Left colon (tissue), 2 donors: ENCODE measurements at regions not wholly inside any gene's neighbourhood (a gene's known extent, or its start where the extent isn't known, plus 50 kb on each side); places are given as distances from the start of the nearest gene placed in this dataset.

Experiments
- ATAC-seq: fragments of 200-7000 bp; cut with Tn5 transposase; one replicate; pipeline ENCODE4 v1.9.1; 2020; ENCODE audit warnings: mild to moderate bottlenecking, moderate library complexity
- DNase-seq, 2 donors: peaks; one replicate each; pipeline ENCODE4 v3.0.0-alpha.2; 2020
- intact Hi-C, 2 donors: fragments of 100-400 bp; cut with DNase I in 1 of 2; cut with micrococcal nuclease in 1 of 2; formaldehyde crosslinking; loops; one replicate each; pipeline versions ENCODE4 v1.11.2 to v1.14.0; 2022; cut with DNase I, micrococcal nuclease
- donor health status: DM: no; HTN: no; CAD: no.
- donor health status: DM: yes; HTN: yes; CAD: no.

DNA sequence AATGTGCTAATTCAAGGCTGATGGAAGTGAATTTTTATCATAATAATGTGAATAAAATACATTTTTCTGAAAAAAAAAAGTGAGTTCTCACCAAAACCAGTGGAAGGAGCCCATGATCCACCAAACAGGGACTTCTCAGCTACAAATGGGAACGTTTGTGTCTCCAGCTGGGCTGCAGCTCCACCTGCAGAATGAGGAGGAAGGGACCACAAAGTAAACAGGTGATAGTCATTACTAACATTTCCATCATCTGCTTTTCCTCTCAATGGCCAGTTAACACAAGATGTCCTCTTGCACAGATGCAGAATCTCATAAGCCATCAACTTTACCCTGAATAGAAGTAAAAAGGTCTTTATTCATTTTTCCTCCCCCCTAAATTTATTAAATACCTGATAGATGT is 246.2 kb downstream of the MRPL39 start:
- ATAC-seq (no peak), DNase-seq (no peak)
- intact Hi-C loops, result no loop called here

DNA sequence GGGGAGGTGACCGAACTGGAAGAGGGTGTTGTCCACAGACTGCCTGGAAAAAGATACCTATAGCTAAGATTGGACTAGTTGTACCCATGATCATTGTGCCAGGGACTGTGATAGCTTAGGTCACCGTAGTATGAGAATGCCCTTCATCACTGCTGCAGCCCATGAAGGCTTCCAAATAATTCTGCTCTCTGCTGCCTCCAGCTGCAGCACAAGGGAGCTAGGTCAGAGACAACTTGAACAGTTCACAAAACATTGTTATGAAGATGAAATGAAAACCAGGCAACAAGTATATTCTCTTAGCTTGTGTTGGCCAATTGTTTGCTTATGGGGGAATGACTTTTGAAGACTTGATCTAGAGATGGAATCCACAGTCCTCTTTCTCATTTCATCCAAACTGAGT is 246.7 kb downstream of the MRPL39 start:
- intact Hi-C loops, result no loop called here
- ATAC-seq (no peak), DNase-seq (no peak)

DNA sequence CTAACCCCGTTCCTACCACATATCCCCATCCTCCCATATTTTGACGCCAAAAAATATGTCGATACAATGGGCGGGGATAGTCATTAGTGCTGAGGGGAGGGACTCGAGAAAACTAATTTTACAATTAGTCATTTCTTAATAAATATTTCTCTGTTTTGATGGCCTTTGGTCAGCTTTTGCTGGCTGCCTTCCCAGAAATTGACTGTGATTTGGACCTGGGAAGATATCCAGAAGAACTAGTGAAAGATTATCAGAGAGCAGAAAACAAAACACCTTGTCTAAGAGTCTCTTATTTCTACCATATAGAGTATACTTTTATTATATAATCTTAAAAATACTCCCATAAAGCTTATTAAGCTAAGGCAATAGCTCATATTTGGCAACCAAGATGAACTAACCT is 247.6 kb downstream of the MRPL39 start:
- intact Hi-C loops, result no loop called here
- DNase-seq (no peak), ATAC-seq (no peak)

DNA sequence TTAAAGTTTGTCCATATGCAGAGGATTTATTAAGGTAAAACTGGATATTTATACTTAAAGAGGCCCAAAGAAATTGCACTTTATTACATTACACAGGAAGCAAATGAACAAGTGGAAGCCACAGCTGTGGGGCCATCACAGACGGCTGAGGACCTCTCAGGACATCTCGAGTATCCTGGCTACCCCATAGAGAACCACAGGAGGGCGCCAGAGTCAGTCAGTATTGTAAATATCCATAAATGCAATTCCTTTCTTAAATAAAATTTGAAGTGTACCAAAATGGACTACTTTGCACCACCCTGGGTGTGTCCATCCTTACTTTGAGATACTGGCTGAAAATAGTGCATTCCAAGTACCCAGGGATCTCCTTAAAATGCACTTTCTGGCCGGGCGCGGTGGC is 257.2 kb downstream of the MRPL39 start:
- no peak for DNase-seq
- intact Hi-C loops, result no loop called here
- ATAC-seq, result no peak

DNA sequence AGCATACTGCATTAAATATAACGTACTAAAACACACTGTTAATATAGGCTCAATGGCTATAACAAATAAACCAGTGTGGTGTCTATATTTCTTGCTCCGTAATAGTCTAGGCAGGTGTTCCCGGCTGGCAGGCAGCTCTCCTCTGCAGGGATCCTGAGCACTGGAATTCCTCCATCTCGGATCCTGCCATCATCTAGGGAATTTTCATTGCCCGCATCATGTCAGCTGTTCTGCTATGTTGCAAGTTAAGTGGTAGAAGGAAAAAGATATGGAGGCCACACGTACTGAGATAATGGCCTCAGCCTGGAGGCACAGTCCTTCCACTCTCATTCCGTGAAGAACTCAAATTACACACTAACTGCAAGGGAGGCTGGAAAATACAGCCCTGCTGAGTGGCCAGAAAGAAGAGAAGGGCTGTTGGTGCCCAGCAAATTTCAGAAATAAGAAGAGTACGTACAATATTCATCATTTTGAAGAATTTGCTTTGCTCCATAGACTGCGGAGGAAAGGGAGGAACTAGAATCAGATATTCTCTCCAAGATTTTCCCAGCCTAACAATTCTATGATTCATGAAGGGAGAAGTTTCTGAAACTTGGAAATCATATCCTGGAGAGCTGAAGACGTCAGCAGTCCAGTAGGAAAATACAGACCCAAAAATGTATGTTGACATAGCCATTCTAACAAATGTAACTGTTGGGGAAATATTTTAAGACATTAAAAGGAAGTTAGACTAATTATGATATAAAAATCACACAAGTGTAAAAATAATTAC is 263.3 kb downstream of the MRPL39 start:
- ATAC-seq (no peak), DNase-seq (no peak)
- intact Hi-C loops, result no loop called here

DNA sequence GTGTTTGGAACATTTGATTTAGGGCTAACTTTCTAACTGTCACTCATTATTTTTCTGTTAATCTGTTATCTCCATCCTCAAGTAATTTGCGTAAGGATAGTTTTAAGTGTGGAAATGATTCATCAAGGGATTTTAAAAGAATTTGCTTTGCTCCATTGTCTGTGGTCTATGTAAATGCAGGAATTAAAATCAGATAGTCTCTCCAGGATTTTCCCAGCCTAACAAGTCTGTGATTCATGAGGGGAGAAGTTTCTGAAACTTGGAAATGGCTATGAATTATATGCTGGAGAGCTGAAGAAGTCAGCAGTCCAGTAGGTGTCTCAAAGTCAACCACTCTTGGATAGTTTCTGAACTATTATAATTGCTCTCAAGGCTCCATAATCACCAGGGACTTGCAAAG is 264.5 kb downstream of the MRPL39 start:
- ATAC-seq, result no peak
- intact Hi-C loops, result no loop called here
- DNase-seq, result no peak

DNA sequence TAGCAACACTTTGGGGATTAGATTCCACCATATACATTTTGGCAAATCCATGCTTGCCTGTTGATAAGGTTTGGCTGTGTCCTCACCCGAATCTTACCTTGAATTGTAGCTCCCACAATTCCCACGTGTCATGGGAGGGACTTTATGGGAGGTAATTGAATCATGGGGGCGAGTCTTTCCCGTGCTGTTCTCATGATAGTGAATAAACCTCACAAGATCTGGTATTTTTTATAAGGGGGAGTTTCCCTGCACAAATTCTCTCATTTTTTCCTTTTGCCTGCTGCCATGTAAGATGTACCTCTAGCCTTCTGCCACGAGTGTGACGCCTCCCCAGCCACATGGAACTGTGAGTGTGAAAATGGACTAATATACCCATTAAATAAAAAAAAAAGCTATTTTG is 265.3 kb downstream of the MRPL39 start:
- ATAC-seq, result no peak
- DNase-seq, result no peak
- intact Hi-C loops, result no loop called here

DNA sequence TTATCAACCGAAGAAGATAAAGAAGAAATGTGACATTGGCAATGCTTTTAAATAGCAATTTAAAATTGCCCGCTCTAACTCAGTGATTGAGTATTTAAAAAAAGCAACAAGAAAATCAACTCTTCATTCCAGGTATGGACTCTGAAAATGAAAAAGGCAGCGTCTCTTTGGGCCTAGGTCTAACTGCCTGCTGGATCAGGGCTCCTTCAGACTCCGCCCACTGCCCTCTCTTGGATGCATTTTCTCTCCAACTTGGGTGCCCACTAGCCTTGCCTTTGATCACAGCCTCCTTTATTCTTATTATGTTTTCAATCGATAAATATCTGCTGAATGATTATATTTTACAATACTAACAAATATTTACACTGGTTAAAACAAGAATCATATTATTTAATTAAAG is 268.9 kb downstream of the MRPL39 start:
- no peak for DNase-seq
- intact Hi-C loops, result no loop called here
- ATAC-seq, result no peak

DNA sequence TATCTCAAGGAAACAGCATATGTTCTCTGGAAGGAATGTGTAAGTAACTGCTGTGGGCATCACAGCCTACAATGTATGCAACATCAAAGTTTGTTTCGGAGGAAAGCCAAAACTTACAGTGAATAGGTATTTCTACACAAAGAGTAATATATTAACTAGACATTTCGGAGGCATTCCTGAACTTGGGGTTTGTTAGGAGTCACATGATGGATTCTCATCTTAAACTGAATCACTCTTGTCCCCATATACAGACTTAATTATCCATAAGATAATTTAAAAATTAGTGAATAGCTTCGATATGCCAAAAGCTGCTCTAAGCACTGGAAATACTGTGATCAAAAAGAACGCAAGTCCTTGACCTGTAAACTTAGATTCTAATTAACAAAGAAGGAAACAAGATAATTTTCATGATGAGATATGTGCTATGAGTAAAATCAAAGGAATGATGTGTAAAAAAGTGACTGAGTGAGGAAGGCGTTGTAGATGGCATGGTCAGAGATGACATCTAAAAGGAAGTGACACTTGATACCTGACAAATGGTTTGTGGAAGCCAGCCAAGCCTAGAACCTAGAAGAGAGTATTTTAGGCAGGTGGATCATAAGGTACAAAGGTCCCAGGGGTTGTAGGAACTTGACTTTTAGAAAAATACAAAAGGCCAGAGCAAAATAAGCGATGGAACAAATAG is 273.1 kb downstream of the MRPL39 start:
- ATAC-seq, result no peak
- intact Hi-C loops, result no loop called here
- DNase-seq, result no peak

DNA sequence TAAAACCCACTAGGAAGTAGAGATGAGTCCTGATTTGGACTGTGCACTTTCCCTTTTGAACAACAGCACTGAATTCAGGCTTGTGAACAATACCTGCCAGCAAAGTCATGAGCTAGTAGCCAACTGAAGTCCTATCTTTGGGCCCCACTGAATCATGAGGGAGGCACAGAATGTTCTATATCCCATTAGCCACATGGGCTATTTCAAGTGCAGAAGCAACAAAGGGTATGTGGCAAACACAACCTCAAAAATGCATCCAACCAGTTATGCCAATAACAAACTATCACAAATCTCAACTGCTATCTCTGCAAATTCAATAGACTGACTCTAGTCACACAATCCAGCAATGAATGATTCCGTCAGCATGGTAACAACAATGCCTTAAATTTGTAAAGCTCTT is 276.0 kb downstream of the MRPL39 start:
- intact Hi-C loops, result no loop called here
- ATAC-seq, result no peak
- no peak for DNase-seq

DNA sequence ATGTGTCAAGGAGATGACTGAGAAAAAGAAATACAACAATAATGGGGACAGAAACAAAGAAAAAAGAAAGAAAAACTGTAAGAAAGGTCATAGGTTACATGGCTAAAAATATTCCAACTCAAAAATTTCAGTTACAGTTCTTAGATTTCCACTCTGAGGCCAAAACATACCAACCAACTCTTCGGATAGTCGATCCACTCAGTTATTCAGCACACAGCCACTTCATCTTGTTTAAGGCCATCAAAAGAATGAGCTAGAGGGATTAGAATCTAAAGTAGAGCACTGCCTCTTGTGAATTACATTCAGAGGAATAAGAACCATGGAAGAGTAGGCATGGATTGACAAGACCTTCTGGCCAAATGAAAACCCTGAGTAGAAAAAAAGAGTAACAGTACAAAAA is 277.0 kb downstream of the MRPL39 start:
- DNase-seq (no peak), ATAC-seq (no peak)
- intact Hi-C loops, result no loop called here

DNA sequence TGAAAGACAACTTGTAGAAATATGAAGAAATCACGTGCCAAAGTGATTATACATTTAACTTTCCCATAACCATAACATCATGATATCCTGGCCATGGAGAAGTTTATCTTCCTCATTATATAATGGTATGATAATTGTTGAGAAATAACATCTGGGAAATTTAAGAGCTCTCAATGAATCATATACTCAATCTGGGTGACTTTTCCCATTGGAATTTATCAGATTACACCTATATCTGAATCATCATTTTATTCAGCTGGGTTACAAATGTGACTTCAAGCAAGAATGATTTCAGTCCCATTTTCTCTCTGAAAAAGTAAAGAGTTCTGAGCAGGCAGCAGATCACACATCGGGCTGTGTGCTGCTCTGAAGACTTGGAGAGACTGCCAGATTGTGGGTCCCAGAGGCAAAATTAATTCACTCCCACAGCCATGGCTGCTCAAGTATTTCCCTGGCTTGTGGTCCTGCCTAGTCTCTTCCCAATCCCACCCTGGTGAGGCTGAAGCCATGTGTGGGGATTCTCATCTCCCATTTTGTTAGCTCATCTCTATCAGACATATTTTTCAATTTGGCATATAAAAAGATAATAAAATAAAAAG is 278.0 kb downstream of the MRPL39 start:
- intact Hi-C loops, result no loop called here
- ATAC-seq (no peak), DNase-seq (no peak)

DNA sequence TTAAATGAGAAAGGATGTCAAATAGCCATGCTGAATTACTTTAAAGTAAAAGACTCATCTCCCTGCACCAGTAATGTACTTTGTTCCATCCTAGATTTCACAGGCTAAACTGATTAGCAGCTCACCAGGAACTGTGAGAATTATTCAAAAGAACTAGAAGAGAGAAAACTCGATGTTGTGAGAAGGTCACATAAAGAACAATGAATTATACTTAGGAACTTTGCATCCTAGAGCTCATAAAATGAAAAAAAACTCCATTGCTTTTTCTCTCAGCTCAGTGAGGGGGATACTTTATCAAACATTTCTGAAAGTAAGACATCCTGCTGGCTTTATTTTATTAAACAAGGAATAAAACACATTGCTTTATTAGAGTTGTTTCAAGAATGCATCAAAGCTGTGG is 278.5 kb downstream of the MRPL39 start:
- DNase-seq (no peak), ATAC-seq (no peak)
- intact Hi-C loops, result no loop called here

DNA sequence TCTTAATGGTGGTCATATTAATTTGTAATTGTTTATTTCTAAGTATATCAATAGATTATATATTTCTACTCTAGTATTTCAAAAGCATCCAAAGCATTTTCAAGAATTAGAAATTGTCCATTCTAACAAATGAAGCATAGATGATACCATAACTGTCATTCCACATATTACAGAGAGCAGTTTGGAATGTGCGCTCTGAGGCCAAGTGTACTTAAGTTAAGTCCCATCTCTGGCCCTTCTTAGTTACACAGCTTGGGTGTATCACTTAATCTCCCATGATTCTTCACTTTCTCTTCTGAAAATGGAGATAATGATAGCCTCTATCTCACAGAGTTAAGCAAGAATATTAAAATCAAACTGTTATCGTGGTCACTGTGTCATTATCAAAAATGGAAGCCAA is 281.1 kb downstream of the MRPL39 start:
- intact Hi-C loops, result no loop called here
- ATAC-seq (no peak), DNase-seq (no peak)

DNA sequence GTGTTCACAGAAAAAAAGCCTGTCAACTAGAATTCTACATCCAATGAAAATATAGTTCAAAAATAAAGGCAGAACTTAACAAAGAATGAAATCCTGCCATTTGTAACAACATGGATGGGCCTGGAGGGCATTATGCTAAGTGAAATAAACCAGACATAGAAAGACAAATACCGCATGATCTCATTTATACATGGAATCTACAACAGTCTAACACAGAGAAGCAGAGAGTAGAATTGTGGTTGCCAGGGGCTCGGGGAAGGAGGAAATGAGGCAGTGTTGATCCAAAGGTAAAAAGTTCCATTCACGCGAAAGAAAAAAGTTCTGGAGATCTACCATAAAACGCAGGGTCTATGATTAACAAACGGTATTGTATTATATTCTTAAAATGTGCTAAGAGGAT is 282.6 kb downstream of the MRPL39 start:
- ATAC-seq (no peak), DNase-seq (no peak)
- intact Hi-C loops, result no loop called here

DNA sequence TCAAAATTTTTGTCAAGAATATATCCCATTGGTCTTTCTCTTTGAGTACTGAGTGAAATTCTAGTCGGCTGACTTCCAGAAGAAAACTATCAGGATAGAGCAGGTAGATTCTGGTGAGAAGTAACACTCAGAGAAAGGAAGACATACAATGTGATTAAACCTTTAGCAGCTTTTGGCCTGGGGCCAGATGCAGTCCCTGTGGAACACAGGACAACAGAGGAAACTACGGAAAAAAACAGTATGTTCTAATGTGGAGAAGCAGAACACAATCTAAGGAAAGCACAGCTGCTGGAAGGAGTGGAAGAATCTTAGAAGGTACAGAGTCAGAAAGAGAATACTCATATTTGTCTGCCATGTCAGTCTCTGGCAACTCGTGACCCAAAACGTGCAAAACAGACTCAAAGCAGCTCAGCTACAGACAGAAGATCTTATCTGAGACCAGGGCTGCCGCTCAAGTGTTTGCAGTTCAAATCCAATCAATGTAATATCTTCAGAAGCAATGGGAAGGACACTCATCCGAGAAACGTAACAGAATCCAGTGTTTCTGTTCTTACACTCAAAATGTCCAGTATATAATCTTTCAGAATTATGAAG is 283.8 kb downstream of the MRPL39 start:
- intact Hi-C loops, result no loop called here
- DNase-seq (no peak), ATAC-seq (no peak)

DNA sequence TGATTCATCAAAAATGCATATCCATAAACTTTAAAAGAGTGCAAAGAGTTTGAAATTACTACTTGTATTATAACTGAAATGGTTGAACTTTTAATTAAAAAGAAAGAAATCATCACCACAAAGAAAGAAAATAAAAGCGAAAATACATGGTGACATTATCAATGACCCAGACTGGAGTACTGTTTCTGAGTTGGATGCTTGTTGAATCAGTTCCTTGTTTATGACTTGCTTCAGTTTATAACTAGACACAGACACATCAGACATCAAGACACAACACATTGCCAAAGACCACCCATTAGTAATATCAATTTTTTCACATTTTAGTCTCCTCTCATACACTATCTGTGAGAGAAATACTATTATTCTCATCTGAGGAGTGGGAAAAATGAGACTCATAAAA is 293.0 kb downstream of the MRPL39 start:
- intact Hi-C loops, result no loop called here
- no peak for DNase-seq
- ATAC-seq, result no peak

DNA sequence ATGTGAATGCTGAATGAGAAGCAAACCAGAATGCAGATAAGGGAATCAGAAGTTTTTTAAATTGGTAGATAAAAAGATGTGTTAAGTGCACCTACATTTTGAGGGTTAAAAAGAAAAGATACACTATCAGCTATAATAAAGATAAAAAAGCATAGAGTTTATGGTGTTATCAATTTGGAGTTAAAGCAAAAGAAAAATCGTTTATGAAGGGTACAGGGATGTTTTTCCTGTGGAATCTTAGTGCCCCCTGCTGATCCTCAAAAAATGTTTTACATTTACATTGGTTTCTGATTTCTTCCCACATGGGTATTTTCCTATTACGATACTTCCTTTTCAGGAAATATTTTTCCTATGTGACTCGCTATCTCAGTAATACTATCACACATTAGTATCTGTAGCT is 293.5 kb downstream of the MRPL39 start:
- ATAC-seq (no peak), DNase-seq (no peak)
- intact Hi-C loops, result no loop called here

DNA sequence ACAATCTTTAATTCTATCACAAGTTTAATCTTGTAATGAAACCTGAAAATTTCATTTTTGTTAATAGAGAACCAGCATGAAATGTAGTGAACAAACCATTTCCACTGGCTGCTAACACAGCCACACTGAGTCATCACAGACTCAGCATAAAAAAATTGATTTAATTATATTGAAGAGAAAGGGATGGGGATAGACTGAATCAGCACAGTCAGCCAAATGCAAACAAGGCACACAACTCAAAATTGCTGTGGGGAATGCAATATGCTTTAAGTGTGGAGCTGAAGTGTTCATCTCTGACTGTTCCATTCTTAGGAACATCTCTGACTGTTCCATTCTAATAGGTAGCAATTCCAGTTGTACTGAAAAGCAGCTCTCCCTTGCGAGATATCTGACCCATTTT is 299.8 kb downstream of the MRPL39 start:
- intact Hi-C loops, result no loop called here
- no peak for DNase-seq
- ATAC-seq, result no peak

DNA sequence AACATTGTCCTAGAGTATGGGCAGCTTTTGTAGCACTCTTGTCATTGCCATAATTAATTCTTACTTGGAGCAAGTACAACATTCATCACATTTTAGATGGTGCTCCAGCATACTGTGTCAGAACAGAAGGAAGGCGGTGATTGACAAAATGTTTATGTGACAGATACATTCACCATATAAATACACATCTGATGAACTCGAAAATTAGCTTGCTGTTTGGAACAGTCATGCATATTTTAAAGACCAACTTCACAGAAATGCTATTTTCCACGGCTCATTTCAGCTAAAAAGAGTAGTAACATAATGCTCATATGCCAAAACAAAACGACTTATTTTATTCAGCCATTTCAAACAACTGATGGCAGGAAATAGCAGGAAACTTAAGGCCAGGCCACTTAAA is 302.7 kb downstream of the MRPL39 start:
- DNase-seq, result no peak
- intact Hi-C loops, result no loop called here
- no peak for ATAC-seq
